ENCODE measurements at regions not wholly inside any gene's neighbourhood (a gene's known extent, or its start where the extent isn't known, plus 50 kb on each side); places are given as distances from the start of the nearest gene placed in this dataset.

GRCh38 chr12:90163975-90164374 lies 455.3 kb upstream of the ATP2B1 start:
- TF ChIP-seq, protein P1, sequence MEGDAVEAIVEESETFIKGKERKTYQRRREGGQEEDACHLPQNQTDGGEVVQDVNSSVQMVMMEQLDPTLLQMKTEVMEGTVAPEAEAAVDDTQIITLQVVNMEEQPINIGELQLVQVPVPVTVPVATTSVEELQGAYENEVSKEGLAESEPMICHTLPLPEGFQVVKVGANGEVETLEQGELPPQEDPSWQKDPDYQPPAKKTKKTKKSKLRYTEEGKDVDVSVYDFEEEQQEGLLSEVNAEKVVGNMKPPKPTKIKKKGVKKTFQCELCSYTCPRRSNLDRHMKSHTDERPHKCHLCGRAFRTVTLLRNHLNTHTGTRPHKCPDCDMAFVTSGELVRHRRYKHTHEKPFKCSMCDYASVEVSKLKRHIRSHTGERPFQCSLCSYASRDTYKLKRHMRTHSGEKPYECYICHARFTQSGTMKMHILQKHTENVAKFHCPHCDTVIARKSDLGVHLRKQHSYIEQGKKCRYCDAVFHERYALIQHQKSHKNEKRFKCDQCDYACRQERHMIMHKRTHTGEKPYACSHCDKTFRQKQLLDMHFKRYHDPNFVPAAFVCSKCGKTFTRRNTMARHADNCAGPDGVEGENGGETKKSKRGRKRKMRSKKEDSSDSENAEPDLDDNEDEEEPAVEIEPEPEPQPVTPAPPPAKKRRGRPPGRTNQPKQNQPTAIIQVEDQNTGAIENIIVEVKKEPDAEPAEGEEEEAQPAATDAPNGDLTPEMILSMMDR (conservative IDR thresholded peaks at IDR 0.05 in 1 of 2, IDR thresholded peaks at IDR 0.05 in 1 of 2; ENCODE audit: low read depth in 1 of 2, low read length in 2 of 2): no peak
- TF ChIP-seq EZH2 (IDR thresholded peaks at IDR 0.05; ENCODE audit: low read length, missing control alignments): no peak
